ENCODE measurements at regions not wholly inside any gene's neighbourhood (a gene's known extent, or its start where the extent isn't known, plus 50 kb on each side); places are given as distances from the start of the nearest gene placed in this dataset.

DNA sequence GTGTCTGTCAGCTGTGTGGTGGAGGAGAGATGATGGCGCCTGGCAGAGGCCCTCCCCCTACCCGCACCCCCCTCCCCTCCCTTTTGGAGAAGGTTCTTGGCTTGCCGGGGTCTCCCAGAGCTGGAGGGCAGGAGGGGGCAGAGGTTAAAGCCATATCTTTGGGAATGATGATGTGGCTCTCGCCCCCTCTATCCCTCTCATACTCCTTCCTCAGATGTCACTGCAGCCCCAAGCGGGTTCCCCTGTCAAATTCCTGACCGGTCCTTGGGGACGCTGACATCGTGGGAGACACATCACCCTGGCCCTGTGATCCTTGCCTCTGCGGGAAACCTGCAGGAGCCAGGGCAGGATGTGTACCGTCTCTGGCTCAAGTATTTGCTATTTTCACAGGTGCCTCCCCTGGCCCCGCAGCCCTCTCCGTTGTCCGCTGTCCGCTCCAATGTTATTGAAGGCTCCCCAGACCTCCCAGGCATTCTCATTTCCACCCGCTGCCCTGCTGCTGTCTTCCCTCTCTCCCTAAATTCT is 109.5 kb downstream of the FOXD1 start:
- TF ChIP-seq POLR2AphosphoS5 (IDR thresholded peaks at IDR 0.05; ENCODE audit: low read depth): no peak
- TF ChIP-seq, protein P1, sequence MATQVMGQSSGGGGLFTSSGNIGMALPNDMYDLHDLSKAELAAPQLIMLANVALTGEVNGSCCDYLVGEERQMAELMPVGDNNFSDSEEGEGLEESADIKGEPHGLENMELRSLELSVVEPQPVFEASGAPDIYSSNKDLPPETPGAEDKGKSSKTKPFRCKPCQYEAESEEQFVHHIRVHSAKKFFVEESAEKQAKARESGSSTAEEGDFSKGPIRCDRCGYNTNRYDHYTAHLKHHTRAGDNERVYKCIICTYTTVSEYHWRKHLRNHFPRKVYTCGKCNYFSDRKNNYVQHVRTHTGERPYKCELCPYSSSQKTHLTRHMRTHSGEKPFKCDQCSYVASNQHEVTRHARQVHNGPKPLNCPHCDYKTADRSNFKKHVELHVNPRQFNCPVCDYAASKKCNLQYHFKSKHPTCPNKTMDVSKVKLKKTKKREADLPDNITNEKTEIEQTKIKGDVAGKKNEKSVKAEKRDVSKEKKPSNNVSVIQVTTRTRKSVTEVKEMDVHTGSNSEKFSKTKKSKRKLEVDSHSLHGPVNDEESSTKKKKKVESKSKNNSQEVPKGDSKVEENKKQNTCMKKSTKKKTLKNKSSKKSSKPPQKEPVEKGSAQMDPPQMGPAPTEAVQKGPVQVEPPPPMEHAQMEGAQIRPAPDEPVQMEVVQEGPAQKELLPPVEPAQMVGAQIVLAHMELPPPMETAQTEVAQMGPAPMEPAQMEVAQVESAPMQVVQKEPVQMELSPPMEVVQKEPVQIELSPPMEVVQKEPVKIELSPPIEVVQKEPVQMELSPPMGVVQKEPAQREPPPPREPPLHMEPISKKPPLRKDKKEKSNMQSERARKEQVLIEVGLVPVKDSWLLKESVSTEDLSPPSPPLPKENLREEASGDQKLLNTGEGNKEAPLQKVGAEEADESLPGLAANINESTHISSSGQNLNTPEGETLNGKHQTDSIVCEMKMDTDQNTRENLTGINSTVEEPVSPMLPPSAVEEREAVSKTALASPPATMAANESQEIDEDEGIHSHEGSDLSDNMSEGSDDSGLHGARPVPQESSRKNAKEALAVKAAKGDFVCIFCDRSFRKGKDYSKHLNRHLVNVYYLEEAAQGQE (IDR thresholded peaks at IDR 0.05; ENCODE audit: unreplicated experiment): no peak
- TF ChIP-seq, protein P2, sequence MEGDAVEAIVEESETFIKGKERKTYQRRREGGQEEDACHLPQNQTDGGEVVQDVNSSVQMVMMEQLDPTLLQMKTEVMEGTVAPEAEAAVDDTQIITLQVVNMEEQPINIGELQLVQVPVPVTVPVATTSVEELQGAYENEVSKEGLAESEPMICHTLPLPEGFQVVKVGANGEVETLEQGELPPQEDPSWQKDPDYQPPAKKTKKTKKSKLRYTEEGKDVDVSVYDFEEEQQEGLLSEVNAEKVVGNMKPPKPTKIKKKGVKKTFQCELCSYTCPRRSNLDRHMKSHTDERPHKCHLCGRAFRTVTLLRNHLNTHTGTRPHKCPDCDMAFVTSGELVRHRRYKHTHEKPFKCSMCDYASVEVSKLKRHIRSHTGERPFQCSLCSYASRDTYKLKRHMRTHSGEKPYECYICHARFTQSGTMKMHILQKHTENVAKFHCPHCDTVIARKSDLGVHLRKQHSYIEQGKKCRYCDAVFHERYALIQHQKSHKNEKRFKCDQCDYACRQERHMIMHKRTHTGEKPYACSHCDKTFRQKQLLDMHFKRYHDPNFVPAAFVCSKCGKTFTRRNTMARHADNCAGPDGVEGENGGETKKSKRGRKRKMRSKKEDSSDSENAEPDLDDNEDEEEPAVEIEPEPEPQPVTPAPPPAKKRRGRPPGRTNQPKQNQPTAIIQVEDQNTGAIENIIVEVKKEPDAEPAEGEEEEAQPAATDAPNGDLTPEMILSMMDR (conservative IDR thresholded peaks at IDR 0.05; ENCODE audit: low read depth in 2 of 2): no peak
- TF ChIP-seq EZH2 (IDR thresholded peaks at IDR 0.05; ENCODE audit: low read depth, unreplicated experiment): no peak
- no peak for TF ChIP-seq EZH2phosphoT487 (IDR thresholded peaks at IDR 0.05; ENCODE audit: unreplicated experiment)
- TF ChIP-seq ZNF114 (CRISPR knock-in tag; IDR thresholded peaks at IDR 0.05): no peak
- TF ChIP-seq, protein P3, sequence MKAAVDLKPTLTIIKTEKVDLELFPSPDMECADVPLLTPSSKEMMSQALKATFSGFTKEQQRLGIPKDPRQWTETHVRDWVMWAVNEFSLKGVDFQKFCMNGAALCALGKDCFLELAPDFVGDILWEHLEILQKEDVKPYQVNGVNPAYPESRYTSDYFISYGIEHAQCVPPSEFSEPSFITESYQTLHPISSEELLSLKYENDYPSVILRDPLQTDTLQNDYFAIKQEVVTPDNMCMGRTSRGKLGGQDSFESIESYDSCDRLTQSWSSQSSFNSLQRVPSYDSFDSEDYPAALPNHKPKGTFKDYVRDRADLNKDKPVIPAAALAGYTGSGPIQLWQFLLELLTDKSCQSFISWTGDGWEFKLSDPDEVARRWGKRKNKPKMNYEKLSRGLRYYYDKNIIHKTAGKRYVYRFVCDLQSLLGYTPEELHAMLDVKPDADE (IDR thresholded peaks at IDR 0.05): no peak
- TF ChIP-seq STAT1 (IDR thresholded peaks at IDR 0.05; ENCODE audit: unreplicated experiment): no peak
